NCI-H2196 treated with DMSO at 0.1 percent for 48 hours (cell line): ENCODE measurements at regions not wholly inside any gene's neighbourhood (a gene's known extent, or its start where the extent isn't known, plus 50 kb on each side); places are given as distances from the start of the nearest gene placed in this dataset.
"Not testable (repeated sequence)": the region's sequence is repeated elsewhere in the genome, so short reads cannot be mapped to it uniquely, and the experiment has no call there.

Experiments used
- DNase-seq: peaks from one replicate; lab custom pipeline; 2025; ENCODE audit not compliant: unreplicated experiment; lab: John Stamatoyannopoulos, UW

- DNase-seq: peak; percentile 51
These were observed 126.6 kb upstream of the NAA20 start for GRCh38 chr20:19890445-19891051.

GRCh38 chr20:19893356-19893755 is 123.8 kb upstream of the NAA20 start:
- no peak for DNase-seq

GRCh38 chr20:19895761-19896160 is 121.4 kb upstream of the NAA20 start:
- DNase-seq: no peak

GRCh38 chr20:19897891-19898290 is 119.3 kb upstream of the NAA20 start:
- no peak for DNase-seq

- no peak for DNase-seq
These were observed 115.9 kb upstream of the NAA20 start for GRCh38 chr20:19901226-19901625.

- DNase-seq: no peak
These were observed 113.9 kb upstream of the NAA20 start for GRCh38 chr20:19903168-19903811.

GRCh38 chr20:19907326-19908056 is 109.7 kb upstream of the NAA20 start:
- no peak for DNase-seq

- DNase-seq: no peak
These were observed 108.6 kb upstream of the NAA20 start for GRCh38 chr20:19908576-19908975.

GRCh38 chr20:19909725-19910124 is 107.4 kb upstream of the NAA20 start:
- DNase-seq: no peak

GRCh38 chr20:19911810-19912382 is 105.3 kb upstream of the NAA20 start:
- no peak for DNase-seq

GRCh38 chr20:19913349-19913748 is 103.8 kb upstream of the NAA20 start:
- no peak for DNase-seq

- no peak for DNase-seq
These were observed 103.1 kb upstream of the NAA20 start for GRCh38 chr20:19913927-19914614.

- no peak for DNase-seq
These were observed 101.9 kb upstream of the NAA20 start for GRCh38 chr20:19915111-19915798.

- no peak for DNase-seq
These were observed 100.4 kb upstream of the NAA20 start for GRCh38 chr20:19916531-19917485.

- DNase-seq: no peak
These were observed 98.2 kb upstream of the NAA20 start for GRCh38 chr20:19918965-19919329.

- no peak for DNase-seq
These were observed 96.6 kb upstream of the NAA20 start for GRCh38 chr20:19920381-19921138.

- no peak for DNase-seq
These were observed 95.8 kb upstream of the NAA20 start for GRCh38 chr20:19921284-19921793.

- DNase-seq: not testable (repeated sequence)
These were observed 95.3 kb upstream of the NAA20 start for GRCh38 chr20:19921829-19922228.

- no peak for DNase-seq
These were observed 94.4 kb upstream of the NAA20 start for GRCh38 chr20:19922716-19923115.
